Heart left ventricle (tissue), 16 donors: ENCODE measurements at regions not wholly inside any gene's neighbourhood (a gene's known extent, or its start where the extent isn't known, plus 50 kb on each side); places are given as distances from the start of the nearest gene placed in this dataset.

Source experiments
- ATAC-seq, 4 donors: fragments of 200-7000 bp; cut with Tn5 transposase; one replicate each; pipeline ENCODE4 v1.9.1; 2020 to 2022; ENCODE audit warnings: moderate library complexity in 4 of 4, mild to moderate bottlenecking in 3 of 4, moderate number of reproducible peaks in 1 of 4
- DNase-seq, 5 donors: peaks; one replicate each; pipeline ENCODE4 v3.0.0-alpha.2; 2020
- H3K27ac ChIP-seq, 12 donors: fragments of 200-600 bp; sonication (generic) in 4 of 12; one replicate each; pipeline versions ENCODE4 v1.5.0 to v1.8.0; 2016 to 2022; ENCODE audit warnings: mild to moderate bottlenecking in 2 of 12
- H3K27me3 ChIP-seq, 9 donors: fragments of 200-600 bp; sonication (generic) in 2 of 9; one replicate each; pipeline versions ENCODE4 v1.5.1 to v1.8.0; 2016 to 2022; ENCODE audit warnings: mild to moderate bottlenecking in 3 of 9
- H3K36me3 ChIP-seq, 9 donors: fragments of 200-600 bp; sonication (generic) in 2 of 9; one replicate each; pipeline versions ENCODE4 v1.5.0 to v1.8.0; 2018 to 2022; ENCODE audit warnings: mild to moderate bottlenecking in 2 of 9
- H3K4me1 ChIP-seq, 12 donors: fragments of 200-600 bp; sonication (generic) in 4 of 12; one replicate each; pipeline versions ENCODE4 v1.5.0 to v1.8.0; 2016 to 2022; ENCODE audit warnings: mild to moderate bottlenecking in 3 of 12
- H3K4me3 ChIP-seq, 12 donors: fragments of 200-600 bp; sonication (generic) in 4 of 12; one replicate each; pipeline versions ENCODE4 v1.5.0 to v1.8.0; 2017 to 2022; ENCODE audit warnings: mild to moderate bottlenecking in 9 of 12, moderate library complexity in 4 of 12
- H3K9me3 ChIP-seq, 12 donors: fragments of 200-600 bp; sonication (generic) in 4 of 12; one replicate each; pipeline versions ENCODE4 v1.5.0 to v1.8.0; 2016 to 2022; ENCODE audit warnings: mild to moderate bottlenecking in 1 of 12
- POLR2A ChIP-seq, 2 donors: fragments of 450-650 bp; IDR thresholded peaks; one replicate each; pipeline ENCODE4 v1.6.1; 2017; ENCODE audit warnings: antibody characterized with exemption in 2 of 2, mild to moderate bottlenecking in 2 of 2, moderate library complexity in 2 of 2
- WGBS, 4 donors: extraction: QIAGEN DNeasy Blood & Tissue Kit in 2 of 4; methylation state at CpG; one replicate each; pipeline versions ENCODE4 v1.1.5 to v1.1.7; 2013 to 2018; 5-methylcytosine and 5-hydroxymethylcytosine counted together
- intact Hi-C, 10 donors: fragments of 100-400 bp; cut with DNase I; formaldehyde crosslinking; loops; one replicate each; pipeline versions ENCODE4 v1.11.1 to v1.14.2; 2022
- TF ChIP-seq, protein P1 (sequence below), 12 donors: fragments of 200-600 bp; sonication (generic) in 4 of 12; IDR thresholded peaks; one replicate each; pipeline versions ENCODE4 v1.5.0 to v1.8.0; 2018 to 2022; ENCODE audit warnings: antibody characterized with exemption in 12 of 12, mild to moderate bottlenecking in 5 of 12
- donor health status: ischemic (EF 13 %, LVEDD 7.1; RV severe dilation, severe dysfunction).
- donor health status: healthy with polysubstance abuse.
- donor health status: DM: no; HTN: yes; CAD: no.
- donor health status: DM: no; HTN: no; CAD: no.
- donor health status: ischemic (EF 25% LVEDD 6.9; RV normal size, moderate dysfunction).
- donor health status: ischemic (EF 25% LVEDD 5.7; RV mildly dilated, moderate dysfunction).
- donor health status: healthy.
- donor health status: DM: yes; HTN: yes; CAD: no.
- donor health status: ischemic (EF 35%, LVEDD 5.7; RV mildly dilated, moderate dysfunction).
- donor health status: nonischemic (EF 11% LVEDD 7.7; RV severe dilation, severe dysfunction).
- donor health status: DM: yes; HTN: yes; CAD: no.
- donor health status: PGD.
- donor health status: ischemic (EF 29% LVEDD 5.4; RV normal size, mild dysfunction).
- donor health status: nonischemic (EF 23%, LVEDD 6.1; RV moderate dilation, normal function).

DNA sequence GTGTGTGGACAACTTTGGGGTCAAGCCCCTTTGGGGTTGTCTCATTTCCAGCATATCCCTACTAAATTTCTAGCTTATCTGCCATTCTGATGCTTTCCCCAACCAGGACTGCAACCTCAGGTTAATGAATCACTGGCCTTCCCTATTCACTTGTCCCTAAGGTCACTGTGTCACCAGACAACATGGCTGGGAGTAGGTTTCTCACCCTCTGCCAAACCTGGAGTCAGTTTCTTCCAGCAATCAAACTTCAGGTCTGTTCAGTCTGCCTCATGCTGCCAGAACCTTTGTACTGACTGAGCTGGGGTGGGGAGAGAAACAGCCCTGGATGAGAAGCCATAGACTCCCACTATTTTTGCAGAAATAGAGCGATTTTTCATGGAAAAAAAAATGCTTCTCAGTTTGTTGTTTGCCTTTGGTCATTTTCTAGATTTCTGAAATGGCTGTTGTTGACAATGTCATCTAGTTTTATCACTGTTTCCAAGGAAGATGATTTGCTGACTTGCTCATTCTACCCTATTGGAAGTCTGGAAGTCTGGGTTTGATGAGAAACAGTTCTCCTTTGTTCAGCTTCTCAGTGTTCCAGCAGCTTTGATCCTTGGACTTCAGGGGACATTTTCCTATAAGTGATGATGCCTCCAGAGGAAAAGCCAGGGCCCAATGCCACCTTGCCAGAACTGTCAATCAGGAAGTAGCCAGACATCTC lies 74.8 kb upstream of the IL12A start:
- Histone ChIP-seq H3K27me3 (no peaks in the 10 kb centered on the region), H3K4me1 (peaks cover 0 to 17% (median 6%) of the 10 kb centered on the region in 12 donors), H3K27ac (no peak overlapping the region), H3K4me3 (no peak overlapping the region), H3K9me3 (no peaks in the 10 kb centered on the region), H3K36me3 (no peaks in the 10 kb centered on the region)
- TF ChIP-seq, protein P1, sequence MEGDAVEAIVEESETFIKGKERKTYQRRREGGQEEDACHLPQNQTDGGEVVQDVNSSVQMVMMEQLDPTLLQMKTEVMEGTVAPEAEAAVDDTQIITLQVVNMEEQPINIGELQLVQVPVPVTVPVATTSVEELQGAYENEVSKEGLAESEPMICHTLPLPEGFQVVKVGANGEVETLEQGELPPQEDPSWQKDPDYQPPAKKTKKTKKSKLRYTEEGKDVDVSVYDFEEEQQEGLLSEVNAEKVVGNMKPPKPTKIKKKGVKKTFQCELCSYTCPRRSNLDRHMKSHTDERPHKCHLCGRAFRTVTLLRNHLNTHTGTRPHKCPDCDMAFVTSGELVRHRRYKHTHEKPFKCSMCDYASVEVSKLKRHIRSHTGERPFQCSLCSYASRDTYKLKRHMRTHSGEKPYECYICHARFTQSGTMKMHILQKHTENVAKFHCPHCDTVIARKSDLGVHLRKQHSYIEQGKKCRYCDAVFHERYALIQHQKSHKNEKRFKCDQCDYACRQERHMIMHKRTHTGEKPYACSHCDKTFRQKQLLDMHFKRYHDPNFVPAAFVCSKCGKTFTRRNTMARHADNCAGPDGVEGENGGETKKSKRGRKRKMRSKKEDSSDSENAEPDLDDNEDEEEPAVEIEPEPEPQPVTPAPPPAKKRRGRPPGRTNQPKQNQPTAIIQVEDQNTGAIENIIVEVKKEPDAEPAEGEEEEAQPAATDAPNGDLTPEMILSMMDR (IDR thresholded peaks at IDR 0.05): no peak
- WGBS, 4 donors: 72 to 86% (median 80%) methylated on average over 1 of the region's 1 CpG
- DNase-seq (no peak), ATAC-seq (peak in 2 of 4 donors; percentile 31 to 34)
- intact Hi-C loops: no loop called here

DNA sequence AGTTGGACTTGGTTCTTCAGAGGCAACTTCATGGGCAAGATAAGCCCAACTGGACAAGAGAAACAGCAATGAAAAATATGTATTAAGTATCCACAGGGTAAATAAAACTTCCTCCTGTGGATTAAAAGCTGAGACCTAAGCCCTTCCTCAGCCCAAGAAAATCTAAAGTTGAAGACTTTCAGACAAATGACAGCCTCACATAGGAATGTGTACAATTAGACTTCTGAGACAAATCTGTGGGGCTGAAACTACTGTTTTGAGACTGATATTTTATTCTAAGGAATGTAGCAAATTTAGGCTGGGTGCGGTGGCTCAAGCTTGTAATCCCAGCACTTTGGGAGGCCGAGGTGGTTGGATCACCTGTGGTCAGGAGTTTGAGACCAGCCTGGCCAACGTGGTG lies 74.2 kb upstream of the IL12A start:
- no peaks in the 10 kb centered on the region for H3K36me3 ChIP-seq
- WGBS, 4 donors: 78 to 90% (median 84%) methylated on average over 3 of the region's 3 CpGs
- no peak for ATAC-seq
- no peak overlapping the region for H3K4me3 ChIP-seq
- no peaks in the 10 kb centered on the region for H3K27me3 ChIP-seq
- no peaks in the 10 kb centered on the region for H3K9me3 ChIP-seq
- H3K27ac ChIP-seq: no peak overlapping the region
- peaks cover 0 to 17% (median 7%) of the 10 kb centered on the region in 12 donors for H3K4me1 ChIP-seq
- DNase-seq: no peak
- intact Hi-C loops: no loop called here
- TF ChIP-seq, protein P1 (IDR thresholded peaks at IDR 0.05): no peak
- no peak for TF ChIP-seq POLR2A (IDR thresholded peaks at IDR 0.05)

DNA sequence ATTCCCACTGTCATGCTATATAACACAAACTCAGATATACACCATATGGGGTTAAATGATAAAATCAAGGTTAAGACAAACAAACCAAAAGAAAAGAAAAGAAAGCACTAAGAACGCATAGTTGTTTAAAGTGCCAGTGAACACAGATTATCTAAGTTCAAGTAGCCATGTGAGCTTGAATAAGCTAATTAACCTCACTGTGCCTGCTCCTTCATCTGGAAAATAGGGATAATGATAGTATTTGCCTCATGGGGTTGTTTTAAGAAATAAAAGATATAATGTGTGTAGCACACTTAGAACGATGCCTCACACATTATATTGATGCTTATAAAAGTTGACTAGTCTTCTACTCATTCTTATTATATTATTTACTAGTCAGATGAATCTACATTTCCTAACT lies 72.6 kb upstream of the IL12A start:
- H3K4me3 ChIP-seq: no peak overlapping the region
- no peaks in the 10 kb centered on the region for H3K27me3 ChIP-seq
- no peaks in the 10 kb centered on the region for H3K36me3 ChIP-seq
- H3K27ac ChIP-seq: no peak overlapping the region
- ATAC-seq (no peak), DNase-seq (no peak)
- no peaks in the 10 kb centered on the region for H3K9me3 ChIP-seq
- intact Hi-C loops: no loop called here
- 88 to 94% (median 91%) methylated on average over 2 of the region's 2 CpGs for WGBS, 4 donors
- peaks cover 0 to 25% (median under 1%) of the 10 kb centered on the region in 12 donors for H3K4me1 ChIP-seq
- TF ChIP-seq, protein P1 (IDR thresholded peaks at IDR 0.05): no peak
- no peak for TF ChIP-seq POLR2A (IDR thresholded peaks at IDR 0.05)

DNA sequence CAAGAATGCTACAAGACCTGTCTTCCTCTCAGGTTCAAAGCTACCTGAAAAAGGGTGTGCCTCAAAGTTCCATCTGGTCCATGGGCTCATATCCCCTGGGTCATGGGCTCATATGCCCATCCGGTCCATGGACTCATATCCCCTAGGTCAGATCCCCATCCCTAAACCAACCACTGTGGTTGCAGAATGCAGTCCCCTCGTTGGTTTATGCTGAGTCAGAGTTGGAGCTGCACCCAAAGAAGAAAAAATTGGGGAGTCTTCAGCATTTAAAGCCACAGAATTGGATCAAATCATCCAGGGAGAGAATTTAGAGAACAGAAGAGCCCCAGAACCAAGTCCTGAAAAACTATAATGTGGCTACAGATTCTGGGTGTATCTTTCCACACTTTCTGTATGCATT lies 71.5 kb upstream of the IL12A start:
- Histone ChIP-seq H3K36me3 (no peaks in the 10 kb centered on the region), H3K4me1 (peaks cover 0 to 16% (median 0%) of the 10 kb centered on the region in 12 donors), H3K4me3 (no peak overlapping the region), H3K27ac (no peak overlapping the region), H3K9me3 (peaks cover 0 to 3% (median 0%) of the 10 kb centered on the region in 12 donors), H3K27me3 (no peaks in the 10 kb centered on the region)
- intact Hi-C loops: no loop called here
- TF ChIP-seq, protein P1 (IDR thresholded peaks at IDR 0.05): no peak
- no peak for TF ChIP-seq POLR2A (IDR thresholded peaks at IDR 0.05)
- DNase-seq: no peak
- 76 to 84% (median 82%) methylated on average over 2 of the region's 2 CpGs for WGBS, 4 donors
- ATAC-seq: no peak
